HG03095 (cell line): ENCODE measurements at regions not wholly inside any gene's neighbourhood (a gene's known extent, or its start where the extent isn't known, plus 50 kb on each side); places are given as distances from the start of the nearest gene placed in this dataset.

ENCODE experiments used
- ATAC-seq: cut with Tn5 transposase; IDR thresholded peaks from one replicate; pipeline ENCODE4 v1.9.1; 2021; ENCODE audit warnings: moderate library complexity; ENCODE audit not compliant: unreplicated experiment

GRCh38 chr20:52867305-52867704 is 104.9 kb upstream of the TSHZ2 start:
- no peak for ATAC-seq

GRCh38 chr20:52864916-52865605 is 107.1 kb upstream of the TSHZ2 start:
- no peak for ATAC-seq

- ATAC-seq = no peak
Measured at GRCh38 chr20:52859156-52859876, 112.8 kb upstream of the TSHZ2 start.

- ATAC-seq = no peak
Measured at GRCh38 chr20:52852714-52853113, 119.4 kb upstream of the TSHZ2 start.

GRCh38 chr20:52847731-52848359 is 124.3 kb upstream of the TSHZ2 start:
- ATAC-seq = no peak

- ATAC-seq = no peak
Measured at GRCh38 chr20:52847029-52847660, 125.0 kb upstream of the TSHZ2 start.

- no peak for ATAC-seq
Measured at GRCh38 chr20:52845044-52845443, 127.1 kb upstream of the TSHZ2 start.

GRCh38 chr20:52843425-52843824 is 128.7 kb upstream of the TSHZ2 start:
- ATAC-seq = no peak

- ATAC-seq = no peak
Measured at GRCh38 chr20:52841003-52841402, 131.2 kb upstream of the TSHZ2 start.

GRCh38 chr20:52840041-52840440 is 132.1 kb upstream of the TSHZ2 start:
- no peak for ATAC-seq

- ATAC-seq = no peak
Measured at GRCh38 chr20:52838510-52839241, 133.5 kb upstream of the TSHZ2 start.

GRCh38 chr20:52837378-52837777 is 134.8 kb upstream of the TSHZ2 start:
- ATAC-seq = no peak

- no peak for ATAC-seq
Measured at GRCh38 chr20:52833901-52834300, 138.3 kb upstream of the TSHZ2 start.

GRCh38 chr20:52832151-52832774 is 139.9 kb upstream of the TSHZ2 start:
- no peak for ATAC-seq

GRCh38 chr20:52830598-52830997 is 141.6 kb upstream of the TSHZ2 start:
- ATAC-seq = no peak

- no peak for ATAC-seq
Measured at GRCh38 chr20:52829111-52829510, 143.0 kb upstream of the TSHZ2 start.

- no peak for ATAC-seq
Measured at GRCh38 chr20:52828199-52828598, 144.0 kb upstream of the TSHZ2 start.

- no peak for ATAC-seq
Measured at GRCh38 chr20:52826722-52827121, 145.4 kb upstream of the TSHZ2 start.

- no peak for ATAC-seq
Measured at GRCh38 chr20:52826321-52826720, 145.8 kb upstream of the TSHZ2 start.

GRCh38 chr20:52824494-52825216 is 147.5 kb upstream of the TSHZ2 start:
- no peak for ATAC-seq
